CD4-positive, alpha-beta T cell treated with Interferon alpha-2 for 1 hour (primary cell): ENCODE measurements at regions not wholly inside any gene's neighbourhood (a gene's known extent, or its start where the extent isn't known, plus 50 kb on each side); places are given as distances from the start of the nearest gene placed in this dataset.

Source experiments
- DNase-seq, 2 donors: peaks; one replicate each; pipeline ENCODE4 v3.0.0-alpha.2; 2020 to 2022

GRCh38 chr4:34534916-34535315 lies 1709.4 kb downstream of the ARAP2 start:
- no peak for DNase-seq

GRCh38 chr4:34566091-34566490 lies 1678.2 kb downstream of the ARAP2 start:
- no peak for DNase-seq

DNA sequence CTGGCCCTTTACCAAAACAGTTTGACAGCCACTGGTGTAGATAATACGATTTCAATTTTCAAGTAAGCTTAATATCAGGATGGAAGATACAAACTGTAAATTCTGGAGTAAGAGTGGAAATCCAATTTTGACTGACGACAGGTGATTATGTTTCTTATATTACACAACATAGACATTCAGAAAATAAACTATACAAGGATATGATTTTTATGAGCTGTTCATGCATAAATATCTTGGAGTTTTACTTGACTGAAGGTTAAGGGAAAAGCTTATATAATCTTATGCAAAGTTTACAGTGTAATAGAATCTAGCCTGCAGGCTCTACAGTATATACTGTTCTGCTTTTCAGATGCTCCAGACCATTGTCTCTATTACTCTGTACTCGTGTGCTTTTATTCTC lies 1672.3 kb downstream of the ARAP2 start:
- no peak for DNase-seq

- no peak for DNase-seq
These were observed 1629.0 kb downstream of the ARAP2 start for GRCh38 chr4:34615315-34615714.

DNA sequence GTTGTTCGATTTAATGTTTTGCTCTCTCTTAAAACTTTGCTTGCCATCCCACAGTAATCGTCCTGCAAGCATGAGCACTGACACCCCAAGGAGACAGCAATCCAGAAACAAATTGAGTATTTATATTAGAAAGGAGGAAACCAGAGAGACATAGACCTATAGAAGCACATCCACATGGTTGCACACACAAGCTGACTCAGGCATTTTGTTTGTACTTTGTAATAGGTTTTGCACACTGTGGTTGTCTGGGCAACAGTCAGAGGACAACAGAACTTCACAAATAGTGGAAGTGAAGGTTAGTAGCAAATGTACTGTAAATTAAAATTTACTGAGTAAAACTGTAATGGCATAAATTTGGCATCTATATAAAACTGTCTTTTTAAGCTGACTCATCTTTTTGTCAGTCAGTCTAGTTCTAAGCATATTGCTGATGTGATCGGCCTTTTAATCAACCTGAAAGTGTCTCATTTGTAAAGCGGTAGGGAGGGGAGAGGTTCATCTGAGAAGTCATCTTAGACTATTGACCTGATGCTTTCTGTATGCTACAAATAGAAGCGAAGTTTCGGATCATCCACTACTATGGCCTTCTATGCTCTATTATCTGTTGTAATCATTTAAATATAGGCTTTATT lies 1624.7 kb downstream of the ARAP2 start:
- DNase-seq: no peak

DNA sequence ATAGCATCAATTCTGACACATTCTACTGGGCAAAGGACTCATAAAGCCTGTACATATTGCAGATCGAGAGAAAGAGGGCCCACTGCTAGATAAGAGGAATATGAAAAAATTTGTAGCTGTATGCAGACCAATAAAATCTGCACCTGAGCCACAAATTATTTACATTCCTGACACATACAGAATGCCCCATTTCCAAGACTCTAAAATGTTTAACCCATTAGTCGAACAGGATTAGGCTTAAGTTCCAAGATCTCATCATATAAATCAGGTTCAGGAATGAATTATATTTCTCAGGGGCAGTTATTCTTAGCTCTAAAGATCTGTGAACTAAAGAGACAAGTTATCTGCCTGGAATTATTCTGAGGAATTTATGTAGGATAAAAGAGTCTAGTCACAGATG lies 1615.8 kb downstream of the ARAP2 start:
- DNase-seq: no peak

- no peak for DNase-seq
These were observed 1614.9 kb downstream of the ARAP2 start for GRCh38 chr4:34629451-34629850.

DNA sequence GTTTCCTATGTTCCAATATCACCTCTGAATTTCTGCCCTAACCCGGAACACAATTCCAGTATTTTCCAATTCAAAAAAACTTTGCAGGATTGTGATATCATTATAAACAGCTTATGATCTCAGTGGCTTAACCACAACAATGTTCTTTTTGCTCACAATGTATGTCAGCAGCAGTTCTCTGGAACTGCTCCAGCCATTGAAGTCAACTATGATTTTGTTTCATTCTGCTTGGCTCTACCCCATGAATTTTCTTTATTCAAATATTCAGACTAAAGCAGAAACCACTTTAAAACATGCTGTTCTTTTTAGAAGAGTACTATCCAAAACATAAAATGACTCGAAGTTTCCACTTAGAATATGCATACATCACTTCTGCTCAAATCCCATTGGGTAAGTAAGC lies 1611.1 kb downstream of the ARAP2 start:
- no peak for DNase-seq

GRCh38 chr4:34636623-34637022 lies 1607.7 kb downstream of the ARAP2 start:
- no peak for DNase-seq

DNA sequence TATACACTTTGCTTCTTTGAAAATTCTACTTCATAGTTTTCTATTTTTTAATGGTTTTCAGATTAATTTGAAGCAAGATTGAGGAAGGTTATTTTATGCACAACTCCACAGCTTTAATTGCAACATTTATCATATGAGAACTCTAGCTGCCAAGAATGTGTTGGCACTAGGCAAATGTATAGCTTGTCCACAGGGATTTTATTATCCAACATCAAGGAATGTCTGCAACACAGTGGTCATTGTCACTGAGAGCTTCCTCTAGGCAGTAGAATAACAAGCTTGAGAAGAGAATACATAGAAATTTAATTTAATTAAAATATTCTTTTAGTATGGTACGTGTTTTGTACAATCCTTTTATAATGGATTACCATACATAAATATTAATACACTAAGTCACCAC lies 1600.8 kb downstream of the ARAP2 start:
- no peak for DNase-seq

DNA sequence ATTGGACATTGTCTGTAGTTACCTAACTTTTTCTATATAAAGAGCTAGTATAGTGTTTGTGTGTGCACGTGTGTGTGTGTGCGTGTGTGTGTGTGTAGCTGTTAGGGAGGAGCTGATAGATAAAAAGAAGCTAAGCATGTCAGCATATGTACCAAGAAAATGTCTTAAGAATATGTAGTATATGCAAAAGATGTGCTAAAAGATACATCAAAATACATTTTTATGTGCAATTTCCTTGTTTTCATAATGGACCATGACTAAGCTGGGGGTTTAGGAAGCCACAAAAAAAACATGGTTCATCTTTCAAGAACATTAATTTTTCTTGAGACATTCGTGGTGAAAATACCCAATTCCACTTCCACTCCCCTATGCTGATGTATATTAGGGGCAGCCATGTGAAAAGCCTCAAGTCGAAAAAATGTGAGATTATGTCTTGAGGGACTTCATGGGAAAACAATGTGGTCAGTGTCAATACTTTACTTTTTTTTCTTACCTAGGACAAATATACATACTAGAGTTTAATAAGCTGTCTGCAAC lies 1599.7 kb downstream of the ARAP2 start:
- no peak for DNase-seq

DNA sequence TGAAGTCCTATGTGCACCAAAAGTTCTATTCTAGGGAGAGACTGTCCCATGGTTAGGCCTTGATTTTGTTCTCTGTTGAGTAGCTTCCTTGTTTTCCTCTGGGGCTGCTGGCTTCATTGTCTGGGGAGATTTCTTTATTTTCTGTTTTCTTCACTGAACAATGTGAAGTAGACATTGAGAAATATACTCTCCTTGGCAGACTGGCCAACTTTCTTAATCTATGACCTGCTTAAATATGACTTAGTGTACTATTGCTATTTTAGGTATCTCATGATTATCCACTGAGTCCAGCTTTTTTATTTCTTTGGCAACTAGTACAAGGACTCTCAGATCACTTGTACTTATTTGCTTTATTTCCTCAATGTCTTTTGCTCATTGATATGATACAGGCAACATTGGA lies 1594.6 kb downstream of the ARAP2 start:
- DNase-seq: no peak

DNA sequence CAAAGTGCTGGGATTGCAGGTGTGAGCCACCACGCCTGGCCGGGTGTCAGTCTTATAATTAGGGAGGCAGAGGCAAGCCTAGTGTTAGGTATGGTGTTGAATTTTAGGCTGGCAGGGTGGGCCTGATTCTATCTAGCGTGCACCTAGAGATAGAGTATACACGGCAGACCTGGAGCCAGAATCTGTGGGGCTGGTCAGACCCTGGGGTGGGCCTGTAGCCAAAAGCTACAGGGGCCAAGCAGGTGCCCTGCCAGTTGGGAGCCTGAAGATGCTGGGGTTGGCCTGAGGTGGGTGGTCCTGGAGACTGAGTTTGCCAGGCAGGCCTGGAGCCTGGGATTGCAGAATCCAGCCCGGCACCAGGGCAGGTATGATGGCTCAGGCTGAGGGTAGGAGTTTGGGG lies 1580.3 kb downstream of the ARAP2 start:
- no peak for DNase-seq

GRCh38 chr4:34676400-34676799 lies 1567.9 kb downstream of the ARAP2 start:
- no peak for DNase-seq

DNA sequence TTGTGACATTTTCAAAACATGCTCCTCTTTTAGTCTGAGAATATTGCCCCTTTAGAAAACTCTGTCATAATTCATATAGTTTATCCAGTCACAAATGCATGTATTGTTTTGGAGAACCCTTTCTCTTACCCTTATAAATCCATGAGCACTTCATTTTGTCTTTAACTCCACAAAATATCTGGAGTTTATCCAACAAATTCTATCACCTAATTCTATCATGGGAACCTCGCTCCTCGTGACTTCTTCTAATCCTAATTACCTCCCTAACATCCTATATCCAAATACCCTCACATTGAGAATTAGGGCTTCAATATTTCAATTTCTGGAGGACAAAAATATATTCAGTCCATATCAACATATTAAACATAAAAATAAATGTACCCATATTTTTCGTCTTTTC lies 1565.9 kb downstream of the ARAP2 start:
- no peak for DNase-seq

GRCh38 chr4:34679228-34679627 lies 1565.1 kb downstream of the ARAP2 start:
- DNase-seq: no peak

- DNase-seq: no peak
These were observed 1534.8 kb downstream of the ARAP2 start for GRCh38 chr4:34709564-34709963.

DNA sequence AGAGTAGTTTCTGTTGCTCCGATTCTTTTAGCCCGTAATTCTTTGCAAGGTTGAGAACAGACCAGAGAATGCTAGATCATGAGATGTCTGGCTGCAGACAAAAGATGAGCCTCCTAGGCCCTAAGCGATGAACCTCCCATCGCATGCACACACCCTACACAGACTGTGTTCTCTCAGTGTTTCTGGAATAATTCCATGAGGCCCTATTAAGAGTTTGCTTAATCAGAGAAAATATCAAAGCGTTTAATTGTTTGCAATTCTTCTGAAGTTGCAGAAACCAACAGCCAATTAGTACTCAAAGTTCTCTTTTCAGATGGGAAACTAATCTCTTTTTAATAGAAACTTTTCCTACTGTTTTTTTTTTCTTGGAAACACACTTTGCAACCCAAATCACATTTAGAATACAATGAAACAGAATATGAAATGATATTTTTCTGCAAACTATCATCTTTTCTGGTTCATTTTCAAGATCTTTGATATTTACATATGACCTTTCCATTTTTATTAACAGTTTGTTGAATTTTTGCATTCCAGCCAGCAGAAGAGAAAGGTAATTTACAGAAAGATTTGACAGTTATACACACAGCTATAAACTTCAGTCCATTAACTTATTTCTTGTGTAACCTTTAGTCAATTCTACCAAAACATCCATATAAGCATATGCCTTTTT lies 1525.6 kb downstream of the ARAP2 start:
- no peak for DNase-seq

GRCh38 chr4:34720571-34720970 lies 1523.7 kb downstream of the ARAP2 start:
- no peak for DNase-seq

GRCh38 chr4:34721835-34722234 lies 1522.5 kb downstream of the ARAP2 start:
- no peak for DNase-seq

- no peak for DNase-seq
These were observed 1520.7 kb downstream of the ARAP2 start for GRCh38 chr4:34723605-34724004.

GRCh38 chr4:34724491-34724890 lies 1519.8 kb downstream of the ARAP2 start:
- DNase-seq: no peak

DNA sequence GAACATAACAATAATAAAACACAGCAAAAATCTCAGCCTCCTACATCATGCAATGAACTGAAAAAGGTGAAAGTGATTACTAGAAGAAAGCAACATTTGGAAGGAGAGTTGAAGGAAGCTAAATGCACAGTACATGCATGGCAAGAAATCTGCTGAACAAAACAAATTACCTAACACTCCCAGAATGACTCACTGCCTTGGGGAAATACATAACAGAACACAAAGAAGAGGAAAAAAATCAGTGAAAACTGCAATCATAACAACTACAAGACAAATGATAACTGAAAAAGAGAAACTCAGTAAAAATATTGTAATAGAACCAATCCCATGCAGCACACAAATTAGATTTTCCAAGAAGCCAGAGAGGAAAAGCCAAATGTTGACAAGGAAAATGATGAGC lies 1513.2 kb downstream of the ARAP2 start:
- no peak for DNase-seq

GRCh38 chr4:34732176-34732950 lies 1512.0 kb downstream of the ARAP2 start:
- DNase-seq: no peak
